OCI-LY7 (cell line): ENCODE measurements at regions not wholly inside any gene's neighbourhood (a gene's known extent, or its start where the extent isn't known, plus 50 kb on each side); places are given as distances from the start of the nearest gene placed in this dataset.

Experiments
- BruUV-seq: library from RNA; stranded (reverse); fragments of 400-500 nt; replicated peaks from 2 replicates; lab custom pipeline; 2021; lab: Mats Ljungman, UMichigan
- CTCF ChIA-PET: fragments of 300-600 bp; sonication (Branson Sonifier 250); formaldehyde crosslinking; loops from one replicate; lab custom pipeline; 2022; ENCODE audit warnings: antibody characterized with exemption; ENCODE audit not compliant: unreplicated experiment; lab: Charles Lee
- POLR2A ChIA-PET: fragments of 300-600 bp; sonication (Branson Sonifier 250); formaldehyde crosslinking; loops from one replicate; lab custom pipeline; 2022; ENCODE audit warnings: antibody characterized with exemption; lab: Charles Lee
- DNase-seq: peaks from one replicate; pipeline ENCODE4 v3.0.0-alpha.2; 2015; ENCODE audit warnings: low spot score
- H2AFZ ChIP-seq: fragments of 200-600 bp; sonication (generic), shearing (Covaris generic); 2 replicates; pipeline ENCODE4 v1.6.1; 2014; ENCODE audit warnings: mild to moderate bottlenecking, antibody characterized with exemption, low read length, moderate library complexity
- H3K27ac ChIP-seq: fragments of 200-600 bp; sonication (generic); 2 replicates; pipeline ENCODE4 v1.5.1; 2014; ENCODE audit warnings: mixed run types, low read depth, mild to moderate bottlenecking, moderate library complexity, low read length, inconsistent platforms; ENCODE audit not compliant: poor library complexity, severe bottlenecking
- H3K36me3 ChIP-seq: fragments of 200-600 bp; sonication (generic); 2 replicates; pipeline ENCODE4 v1.6.1; 2014; ENCODE audit warnings: mild to moderate bottlenecking, antibody characterized with exemption, low read length, moderate library complexity, mixed read lengths; ENCODE audit not compliant: insufficient read depth
- H3K4me1 ChIP-seq: fragments of 200-600 bp; sonication (generic); 2 replicates; pipeline ENCODE4 v1.5.1; 2014; ENCODE audit warnings: mild to moderate bottlenecking, low read length; ENCODE audit not compliant: insufficient read depth, poor library complexity, severe bottlenecking
- H3K4me2 ChIP-seq: fragments of 200-600 bp; sonication (generic); 2 replicates; pipeline ENCODE4 v1.6.1; 2014; ENCODE audit warnings: mild to moderate bottlenecking, low read length
- H3K4me3 ChIP-seq: fragments of 200-600 bp; sonication (generic); 2 replicates; pipeline ENCODE4 v1.5.1; 2014; ENCODE audit warnings: mild to moderate bottlenecking, low read depth, low read length; ENCODE audit not compliant: poor library complexity, severe bottlenecking
- H3K79me2 ChIP-seq: fragments of 200-600 bp; sonication (generic); 2 replicates; pipeline ENCODE4 v1.6.1; 2016; ENCODE audit warnings: low read depth, mild to moderate bottlenecking, low read length, moderate library complexity, mixed read lengths; ENCODE audit not compliant: insufficient read depth
- H3K9me2 ChIP-seq: fragments of 200-600 bp; sonication (generic); 2 replicates; pipeline ENCODE4 v1.6.1; 2016; ENCODE audit warnings: mild to moderate bottlenecking, low read length, mixed read lengths; ENCODE audit not compliant: insufficient read depth
- H3K9me3 ChIP-seq: fragments of 200-600 bp; sonication (generic); 2 replicates; pipeline ENCODE4 v1.6.1; 2014; ENCODE audit warnings: mild to moderate bottlenecking, mixed run types, low read length, mixed read lengths
- H4K20me1 ChIP-seq: fragments of 200-600 bp; sonication (generic); 2 replicates; pipeline ENCODE4 v1.6.1; 2014; ENCODE audit warnings: mild to moderate bottlenecking, antibody characterized with exemption, low read length, moderate library complexity, mixed read lengths; ENCODE audit not compliant: insufficient read depth
- CTCF ChIP-seq: fragments of 200-600 bp; sonication (generic); conservative IDR thresholded peaks from 2 replicates; pipeline ENCODE4 v1.5.1; 2014; ENCODE audit warnings: mild to moderate bottlenecking, antibody characterized with exemption, low read length, moderate library complexity, mixed read lengths
- EZH2phosphoT487 ChIP-seq: fragments of 200-600 bp; sonication (generic); IDR thresholded peaks from 2 replicates; pipeline ENCODE4 v1.6.1; 2018; ENCODE audit warnings: low read depth, borderline replicate concordance, mild to moderate bottlenecking, mixed run types, antibody characterized with exemption, low read length, moderate library complexity, mixed read lengths
- intact Hi-C: fragments of 100-400 bp; cut with micrococcal nuclease; formaldehyde crosslinking; loops from one replicate; pipeline ENCODE4 v1.10.0; 2022; ENCODE audit not compliant: unreplicated experiment

GRCh38 chr3:1501406-1502115, 408.7 kb downstream of the CNTN6 start:
- Histone ChIP-seq H3K79me2 (no peaks in the 10 kb centered on the region), H3K9me2 (no peaks in the 10 kb centered on the region), H3K9me3 (no peaks in the 10 kb centered on the region), H3K4me2 (no peak overlapping the region), H3K27ac (no peak overlapping the region), H2AFZ (no peak overlapping the region), H3K36me3 (no peaks in the 10 kb centered on the region), H4K20me1 (no peaks in the 10 kb centered on the region), H3K4me1 (no peaks in the 10 kb centered on the region), H3K4me3 (no peak overlapping the region)
- no TSS peak for BruUV-seq
- TF ChIP-seq EZH2phosphoT487 (no peak), CTCF (no peak)
- ChIA-PET POLR2A (no interaction called here), CTCF (no interaction called here)
- no peak for DNase-seq
- intact Hi-C loops, result no loop called here

- no peaks in the 10 kb centered on the region for H3K36me3 ChIP-seq
- H3K27ac ChIP-seq, result no peak overlapping the region
- BruUV-seq, result no TSS peak
- no peaks in the 10 kb centered on the region for H3K9me3 ChIP-seq
- no peak overlapping the region for H3K4me2 ChIP-seq
- H3K9me2 ChIP-seq, result no peaks in the 10 kb centered on the region
- no peaks in the 10 kb centered on the region for H4K20me1 ChIP-seq
- CTCF ChIA-PET, result no interaction called here
- no peaks in the 10 kb centered on the region for H3K4me1 ChIP-seq
- TF ChIP-seq EZH2phosphoT487, result no peak
- TF ChIP-seq CTCF, result no peak
- intact Hi-C loops, result no loop called here
- H3K4me3 ChIP-seq, result no peak overlapping the region
- no peak overlapping the region for H2AFZ ChIP-seq
- H3K79me2 ChIP-seq, result no peaks in the 10 kb centered on the region
- POLR2A ChIA-PET, result no interaction called here
- DNase-seq, result no peak
Measured at GRCh38 chr3:1506090-1506489, 413.3 kb downstream of the CNTN6 start.

GRCh38 chr3:1513662-1514061, 420.8 kb downstream of the CNTN6 start:
- H3K36me3 ChIP-seq, result no peaks in the 10 kb centered on the region
- no peaks in the 10 kb centered on the region for H3K4me1 ChIP-seq
- no peaks in the 10 kb centered on the region for H3K79me2 ChIP-seq
- H4K20me1 ChIP-seq, result no peaks in the 10 kb centered on the region
- no peaks in the 10 kb centered on the region for H3K9me3 ChIP-seq
- no TSS peak for BruUV-seq
- no peak overlapping the region for H3K4me3 ChIP-seq
- POLR2A ChIA-PET, result no interaction called here
- H3K9me2 ChIP-seq, result no peaks in the 10 kb centered on the region
- no peak for DNase-seq
- intact Hi-C loops, result no loop called here
- no peak overlapping the region for H3K4me2 ChIP-seq
- no peak overlapping the region for H2AFZ ChIP-seq
- CTCF ChIA-PET, result no interaction called here
- H3K27ac ChIP-seq, result no peak overlapping the region
- TF ChIP-seq EZH2phosphoT487 (no peak), CTCF (no peak)
